ENCODE measurements at regions not wholly inside any gene's neighbourhood (a gene's known extent, or its start where the extent isn't known, plus 50 kb on each side); places are given as distances from the start of the nearest gene placed in this dataset.

DNA sequence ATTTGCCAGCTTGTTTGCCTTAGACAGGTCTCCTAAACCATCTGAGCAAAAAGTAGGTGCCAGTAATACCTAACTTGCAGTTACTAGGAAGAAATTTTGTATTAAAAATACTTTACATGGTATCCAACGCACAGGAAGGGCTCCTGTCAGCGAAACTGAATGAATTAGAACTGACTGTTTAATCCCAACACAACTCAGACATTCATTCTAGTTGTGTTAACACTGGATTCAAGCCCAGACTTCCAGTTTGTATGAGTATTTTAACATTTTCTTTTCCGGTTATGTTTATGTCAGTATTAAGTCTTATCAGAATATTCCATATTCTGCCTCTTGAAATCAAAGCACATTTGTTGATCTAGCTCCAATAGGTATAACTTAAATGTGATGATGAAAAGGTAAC lies 82.0 kb upstream of the SOX2 start:
- TF ChIP-seq JUND (IDR thresholded peaks at IDR 0.05) (no peak), EZH2phosphoT487 (IDR thresholded peaks at IDR 0.05; ENCODE audit: borderline replicate concordance, low read depth) (no peak), TAF1 (IDR thresholded peaks at IDR 0.05; ENCODE audit: borderline replicate concordance, low read depth, low read length) (no peak), RCOR1 (IDR thresholded peaks at IDR 0.05; ENCODE audit: low read length) (no peak), CHD2 (IDR thresholded peaks at IDR 0.05; ENCODE audit: low read length, partially characterized antibody) (no peak), EP300 (IDR thresholded peaks at IDR 0.05; ENCODE audit: borderline replicate concordance in 1 of 2, low read depth in 1 of 2, low read length in 1 of 2) (no peak)
- TF ChIP-seq, protein P1, sequence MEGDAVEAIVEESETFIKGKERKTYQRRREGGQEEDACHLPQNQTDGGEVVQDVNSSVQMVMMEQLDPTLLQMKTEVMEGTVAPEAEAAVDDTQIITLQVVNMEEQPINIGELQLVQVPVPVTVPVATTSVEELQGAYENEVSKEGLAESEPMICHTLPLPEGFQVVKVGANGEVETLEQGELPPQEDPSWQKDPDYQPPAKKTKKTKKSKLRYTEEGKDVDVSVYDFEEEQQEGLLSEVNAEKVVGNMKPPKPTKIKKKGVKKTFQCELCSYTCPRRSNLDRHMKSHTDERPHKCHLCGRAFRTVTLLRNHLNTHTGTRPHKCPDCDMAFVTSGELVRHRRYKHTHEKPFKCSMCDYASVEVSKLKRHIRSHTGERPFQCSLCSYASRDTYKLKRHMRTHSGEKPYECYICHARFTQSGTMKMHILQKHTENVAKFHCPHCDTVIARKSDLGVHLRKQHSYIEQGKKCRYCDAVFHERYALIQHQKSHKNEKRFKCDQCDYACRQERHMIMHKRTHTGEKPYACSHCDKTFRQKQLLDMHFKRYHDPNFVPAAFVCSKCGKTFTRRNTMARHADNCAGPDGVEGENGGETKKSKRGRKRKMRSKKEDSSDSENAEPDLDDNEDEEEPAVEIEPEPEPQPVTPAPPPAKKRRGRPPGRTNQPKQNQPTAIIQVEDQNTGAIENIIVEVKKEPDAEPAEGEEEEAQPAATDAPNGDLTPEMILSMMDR (IDR thresholded peaks at IDR 0.05), result no peak

Measured in SK-N-SH (cell line).